IMR-90 (cell line): ENCODE measurements at regions not wholly inside any gene's neighbourhood (a gene's known extent, or its start where the extent isn't known, plus 50 kb on each side); places are given as distances from the start of the nearest gene placed in this dataset.
A peak's percentile ranks its signal among the peaks of the same experiment; 100 is the strongest.

Source experiments
- ATAC-seq: fragments of 200-7000 bp; cut with Tn5 transposase; 2 replicates; pipeline ENCODE4 v1.9.1; 2020; ENCODE audit warnings: low read depth, mild to moderate bottlenecking, moderate library complexity
- BruUV-seq: library from RNA; stranded (reverse); fragments of 400-500 nt; replicated peaks from 2 replicates; lab custom pipeline; 2021; lab: Mats Ljungman, UMichigan
- CTCF ChIA-PET: fragments of 300-600 bp; formaldehyde crosslinking; extraction: SDS; loops from one replicate; lab custom pipeline; 2021; ENCODE audit warnings: antibody characterized with exemption; lab: Yijun Ruan, JAX
- POLR2A ChIA-PET: fragments of 300-600 bp; sonication (Branson Sonifier 250); formaldehyde crosslinking; loops from one replicate; lab custom pipeline; 2022; ENCODE audit warnings: antibody characterized with exemption; ENCODE audit not compliant: unreplicated experiment; lab: Charles Lee
- DNase-seq: peaks from one replicate; pipeline ENCODE4 v3.0.0; 2013
- H2AFZ ChIP-seq: replicated peaks from 2 replicates; pipeline ENCODE3; 2013; ENCODE audit warnings: low read length, mild to moderate bottlenecking; ENCODE audit not compliant: poor library complexity
- H2AK5ac ChIP-seq: 2 replicates; pipeline ENCODE4 v1.6.1; 2013; ENCODE audit warnings: low read depth, low read length, inconsistent platforms
- H2AK9ac ChIP-seq: replicated peaks from 2 replicates; pipeline ENCODE3; 2013; ENCODE audit warnings: mild to moderate bottlenecking, low read depth, low read length, moderate library complexity; ENCODE audit not compliant: poor library complexity
- H2BK120ac ChIP-seq: 2 replicates; pipeline ENCODE4 v1.6.1; 2013; ENCODE audit warnings: low read depth, low read length, inconsistent platforms
- H2BK15ac ChIP-seq: 3 replicates; pipeline ENCODE4 v1.6.1; 2013; ENCODE audit warnings: low read depth, low read length, inconsistent platforms
- H2BK20ac ChIP-seq: 2 replicates; pipeline ENCODE4 v1.6.1; 2013; ENCODE audit warnings: low read depth, mild to moderate bottlenecking, inconsistent platforms, low read length, moderate library complexity
- H2BK5ac ChIP-seq: 2 replicates; pipeline ENCODE4 v1.6.1; 2013; ENCODE audit warnings: mild to moderate bottlenecking, low read depth, low read length, inconsistent platforms; ENCODE audit not compliant: poor library complexity, severe bottlenecking
- H3K14ac ChIP-seq: replicated peaks from 2 replicates; pipeline ENCODE4 v1.6.1; 2013; ENCODE audit warnings: low read depth, low read length, inconsistent platforms
- H3K18ac ChIP-seq: 2 replicates; pipeline ENCODE4 v1.6.1; 2013; ENCODE audit warnings: low read depth, low read length, control low read depth
- H3K23ac ChIP-seq: 2 replicates; pipeline ENCODE4 v1.6.1; 2013; ENCODE audit warnings: low read depth, low read length, inconsistent platforms
- H3K27ac ChIP-seq: 2 replicates; pipeline ENCODE4 v1.5.1; 2013; ENCODE audit warnings: mild to moderate bottlenecking, control low read depth, low read length; ENCODE audit not compliant: insufficient read depth
- H3K27me3 ChIP-seq: 2 replicates; pipeline ENCODE4 v1.6.1; 2013; ENCODE audit warnings: low read length; ENCODE audit not compliant: control insufficient read depth, insufficient read depth
- H3K36me3 ChIP-seq: 2 replicates; pipeline ENCODE4 v1.6.1; 2013; ENCODE audit warnings: low read length, mixed read lengths; ENCODE audit not compliant: control insufficient read depth, insufficient read depth
- H3K4ac ChIP-seq: 2 replicates; pipeline ENCODE4 v1.6.1; 2013; ENCODE audit warnings: low read depth, low read length, inconsistent platforms
- H3K4me1 ChIP-seq: 2 replicates; pipeline ENCODE4 v1.6.1; 2013; ENCODE audit warnings: low read length, mixed read lengths; ENCODE audit not compliant: control insufficient read depth, insufficient read depth
- H3K4me2 ChIP-seq: 2 replicates; pipeline ENCODE4 v1.6.1; 2013; ENCODE audit warnings: low read depth, mild to moderate bottlenecking, control low read depth, low read length, moderate library complexity
- H3K4me3 ChIP-seq: 2 replicates; pipeline ENCODE4 v1.5.1; 2013; ENCODE audit warnings: low read depth, mild to moderate bottlenecking, control low read depth, low read length, moderate library complexity; ENCODE audit not compliant: insufficient read depth
- H3K56ac ChIP-seq: 2 replicates; pipeline ENCODE4 v1.6.1; 2013; ENCODE audit warnings: low read length, inconsistent platforms; ENCODE audit not compliant: insufficient read depth; ENCODE audit errors: extremely low read depth
- H3K79me1 ChIP-seq, 2 experiments: 2 replicates each; pipeline ENCODE4 v1.6.1; 2013; ENCODE audit warnings: low read length in 2 of 2, inconsistent platforms in 1 of 2, low read depth in 1 of 2
- H3K9ac ChIP-seq: 2 replicates; pipeline ENCODE4 v1.6.1; 2013; ENCODE audit warnings: low read depth, low read length, control low read depth
- H3K9me1 ChIP-seq: 2 replicates; pipeline ENCODE4 v1.6.1; 2013; ENCODE audit warnings: low read length, inconsistent platforms; ENCODE audit not compliant: insufficient read depth
- H3K9me3 ChIP-seq: 2 replicates; pipeline ENCODE4 v1.6.1; 2013; ENCODE audit warnings: low read length; ENCODE audit not compliant: control insufficient read depth, insufficient read depth
- H4K20me1 ChIP-seq: 2 replicates; pipeline ENCODE4 v1.6.1; 2013; ENCODE audit warnings: low read length, inconsistent platforms; ENCODE audit not compliant: insufficient read depth
- H4K5ac ChIP-seq: 2 replicates; pipeline ENCODE4 v1.6.1; 2013; ENCODE audit warnings: mild to moderate bottlenecking, low read depth, low read length, control low read depth
- H4K8ac ChIP-seq, 2 experiments: 2 replicates each; pipeline ENCODE4 v1.6.1; 2013; ENCODE audit warnings: low read depth in 2 of 2, low read length in 2 of 2, control low read depth in 1 of 2, inconsistent platforms in 1 of 2
- H4K91ac ChIP-seq: 2 replicates; pipeline ENCODE4 v1.6.1; 2013; ENCODE audit warnings: low read depth, low read length, inconsistent platforms; ENCODE audit not compliant: insufficient read depth
- BHLHE40 ChIP-seq: fragments of 150-350 bp; IDR thresholded peaks from 2 replicates; pipeline ENCODE4 v1.6.1; 2016; ENCODE audit warnings: mild to moderate bottlenecking, low read depth, low read length
- CEBPB ChIP-seq: IDR thresholded peaks from 2 replicates; pipeline ENCODE4 v1.6.1; 2012; ENCODE audit warnings: low read depth, low read length, improper control_type of control experiment
- CHD1 ChIP-seq: IDR thresholded peaks from 2 replicates; pipeline ENCODE4 v1.6.1; 2012; ENCODE audit warnings: low read depth, low read length, improper control_type of control experiment
- ELK1 ChIP-seq: fragments of 150-350 bp; IDR thresholded peaks from 2 replicates; pipeline ENCODE4 v1.6.1; 2016; ENCODE audit warnings: low read depth, mild to moderate bottlenecking, low read length, moderate library complexity, borderline replicate concordance
- FOS ChIP-seq: fragments of 150-350 bp; IDR thresholded peaks from 2 replicates; pipeline ENCODE4 v1.6.1; 2016; ENCODE audit warnings: low read depth, low read length
- MAFK ChIP-seq: IDR thresholded peaks from 2 replicates; pipeline ENCODE4 v1.6.1; 2012; ENCODE audit warnings: low read depth, low read length, improper control_type of control experiment
- MAZ ChIP-seq: IDR thresholded peaks from 2 replicates; pipeline ENCODE4 v1.6.1; 2012; ENCODE audit warnings: low read depth, mild to moderate bottlenecking, low read length, improper control_type of control experiment, moderate library complexity, borderline replicate concordance
- MXI1 ChIP-seq: IDR thresholded peaks from 2 replicates; pipeline ENCODE4 v1.6.1; 2012; ENCODE audit warnings: low read depth, mild to moderate bottlenecking, low read length, moderate library complexity, borderline replicate concordance
- NFE2L2 ChIP-seq: fragments of 150-350 bp; IDR thresholded peaks from 2 replicates; pipeline ENCODE4 v1.6.1; 2016; ENCODE audit warnings: low read depth, mild to moderate bottlenecking, low read length
- POLR2A ChIP-seq: IDR thresholded peaks from 2 replicates; pipeline ENCODE4 v1.6.1; 2012; ENCODE audit warnings: mild to moderate bottlenecking, low read depth, low read length
- RAD21 ChIP-seq: IDR thresholded peaks from 2 replicates; pipeline ENCODE4 v1.6.1; 2012; ENCODE audit warnings: low read length, improper control_type of control experiment
- RCOR1 ChIP-seq: IDR thresholded peaks from 2 replicates; pipeline ENCODE4 v1.6.1; 2012; ENCODE audit warnings: mild to moderate bottlenecking, low read length, improper control_type of control experiment; ENCODE audit not compliant: insufficient replicate concordance
- RFX5 ChIP-seq: IDR thresholded peaks from 2 replicates; pipeline ENCODE4 v1.8.0; 2012; ENCODE audit warnings: low read depth, mild to moderate bottlenecking, low read length, moderate library complexity
- SMC3 ChIP-seq: fragments of 150-350 bp; IDR thresholded peaks from 2 replicates; pipeline ENCODE4 v1.6.1; 2016; ENCODE audit warnings: low read depth, mild to moderate bottlenecking, antibody characterized with exemption, low read length, moderate library complexity
- USF2 ChIP-seq: fragments of 150-350 bp; IDR thresholded peaks from 2 replicates; pipeline ENCODE4 v1.6.1; 2017; ENCODE audit warnings: mild to moderate bottlenecking, antibody characterized with exemption, low read length, low read depth
- WGBS, 2 experiments: methylation state at CpG; one replicate each; pipeline versions ENCODE4 v1.1.5 to v1.1.7; 2013; ENCODE audit warnings: missing lambda C conversion rate in 2 of 2; ENCODE audit not compliant: insufficient read length in 1 of 2; ENCODE audit errors: extremely low coverage in 2 of 2; 5-methylcytosine and 5-hydroxymethylcytosine counted together
- dilution Hi-C: fragments of 300-500 bp; cut with HindIII; formaldehyde crosslinking; loops from one replicate; pipeline ENCODE4 v1.14.3; 2018; ENCODE audit warnings: low sequenced_read_pairs; ENCODE audit not compliant: unreplicated experiment
- in situ Hi-C: fragments of 300-500 bp; cut with MboI; formaldehyde crosslinking; loops from 3 replicates; pipeline ENCODE4 v1.14.3; 2019; ENCODE audit warnings: low sequenced_read_pairs, inconsistent platforms, mixed read lengths
- intact Hi-C: fragments of 100-400 bp; cut with micrococcal nuclease; formaldehyde crosslinking; loops from 2 replicates; pipeline ENCODE4 v1.10.0; 2022
- TF ChIP-seq, protein P1 (sequence below): conservative IDR thresholded peaks from 2 replicates; pipeline ENCODE4 v1.5.1; 2012; ENCODE audit warnings: mild to moderate bottlenecking, low read depth, low read length, improper control_type of control experiment

GRCh38 chr3:110261141-110261540 lies 810.5 kb upstream of the NECTIN3 start:
- Histone ChIP-seq H3K9me1 (no peaks in the 10 kb centered on the region), H3K9ac (no peak overlapping the region), H2BK120ac (no peak overlapping the region), H3K4me2 (no peak overlapping the region), H3K27me3 (no peaks in the 10 kb centered on the region), H3K23ac (no peak overlapping the region), H3K36me3 (no peaks in the 10 kb centered on the region), H4K5ac (no peak overlapping the region), H4K8ac (peak overlapping the region in 1 of 2 experiments; percentile 52; a peak in 1 of 4 replicates), H3K56ac (no peak overlapping the region), H3K18ac (no peak overlapping the region), H3K4me3 (no peak overlapping the region), H3K4me1 (no peaks in the 10 kb centered on the region), H2AFZ (no peak overlapping the region), H3K79me1 (no peaks in the 10 kb centered on the region), H2BK5ac (no peak overlapping the region), H3K4ac (no peak overlapping the region), H3K27ac (no peak overlapping the region), H3K9me3 (no peaks in the 10 kb centered on the region), H2BK20ac (no peak overlapping the region), H3K14ac (no peak overlapping the region), H2AK9ac (no peak overlapping the region), H2AK5ac (no peak overlapping the region), H4K91ac (no peak overlapping the region), H2BK15ac (no peak overlapping the region), H4K20me1 (no peaks in the 10 kb centered on the region)
- DNase-seq (no peak), ATAC-seq (no peak)
- POLR2A ChIA-PET, result no interaction called here
- dilution Hi-C loops, result no loop called here
- TF ChIP-seq FOS (no peak), RAD21 (no peak), SMC3 (no peak), CHD1 (no peak), CEBPB (no peak), ELK1 (no peak), MXI1 (no peak), POLR2A (no peak), BHLHE40 (no peak), RCOR1 (no peak), NFE2L2 (no peak), MAFK (no peak), RFX5 (no peak), MAZ (no peak), USF2 (no peak)
- TF ChIP-seq, protein P1, sequence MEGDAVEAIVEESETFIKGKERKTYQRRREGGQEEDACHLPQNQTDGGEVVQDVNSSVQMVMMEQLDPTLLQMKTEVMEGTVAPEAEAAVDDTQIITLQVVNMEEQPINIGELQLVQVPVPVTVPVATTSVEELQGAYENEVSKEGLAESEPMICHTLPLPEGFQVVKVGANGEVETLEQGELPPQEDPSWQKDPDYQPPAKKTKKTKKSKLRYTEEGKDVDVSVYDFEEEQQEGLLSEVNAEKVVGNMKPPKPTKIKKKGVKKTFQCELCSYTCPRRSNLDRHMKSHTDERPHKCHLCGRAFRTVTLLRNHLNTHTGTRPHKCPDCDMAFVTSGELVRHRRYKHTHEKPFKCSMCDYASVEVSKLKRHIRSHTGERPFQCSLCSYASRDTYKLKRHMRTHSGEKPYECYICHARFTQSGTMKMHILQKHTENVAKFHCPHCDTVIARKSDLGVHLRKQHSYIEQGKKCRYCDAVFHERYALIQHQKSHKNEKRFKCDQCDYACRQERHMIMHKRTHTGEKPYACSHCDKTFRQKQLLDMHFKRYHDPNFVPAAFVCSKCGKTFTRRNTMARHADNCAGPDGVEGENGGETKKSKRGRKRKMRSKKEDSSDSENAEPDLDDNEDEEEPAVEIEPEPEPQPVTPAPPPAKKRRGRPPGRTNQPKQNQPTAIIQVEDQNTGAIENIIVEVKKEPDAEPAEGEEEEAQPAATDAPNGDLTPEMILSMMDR, result no peak
- CTCF ChIA-PET, result interaction anchor here (0.6 to 0.8 kb wide), 4 partner anchors 25 to 873 kb away, joined by 3 to 4 read pairs (median 4); no protein-coding TSS in a partner anchor
- in situ Hi-C loops, result no loop called here
- intact Hi-C loops, result no loop called here
- no TSS peak for BruUV-seq
- WGBS, 2 experiments, result no CpG with 5 or more reads among the region's 1 CpG
